GM12878 (cell line): ENCODE measurements at regions not wholly inside any gene's neighbourhood (a gene's known extent, or its start where the extent isn't known, plus 50 kb on each side); places are given as distances from the start of the nearest gene placed in this dataset.

Experiments
- CHD2 ChIP-seq: IDR thresholded peaks from 2 replicates; pipeline ENCODE4 v1.6.1; 2011; ENCODE audit warnings: low read depth, low read length, improper control_type of control experiment, borderline replicate concordance
- CREM ChIP-seq: IDR thresholded peaks from 2 replicates; pipeline ENCODE4 v1.6.1; 2014; ENCODE audit warnings: antibody characterized with exemption, low read depth
- EGR1 ChIP-seq, 2 experiments: IDR thresholded peaks; 1 replicate in 1 of 2; 2 replicates in 1 of 2; pipeline ENCODE4 v1.6.1; 2011 to 2012; ENCODE audit warnings: low read depth in 2 of 2, low read length in 2 of 2, borderline replicate concordance in 1 of 2, mild to moderate bottlenecking in 1 of 2, moderate library complexity in 1 of 2
- ETV6 ChIP-seq, 2 experiments: fragments of 450-650 bp in 1 of 2; IDR thresholded peaks in 1 of 2; conservative IDR thresholded peaks in 1 of 2; 2 replicates each; pipeline ENCODE4 v1.6.1; 2014; ENCODE audit warnings: antibody characterized with exemption in 1 of 2, borderline replicate concordance in 1 of 2, low read depth in 1 of 2, mild to moderate bottlenecking in 1 of 2, moderate library complexity in 1 of 2
- MEF2A ChIP-seq: IDR thresholded peaks from 2 replicates; pipeline ENCODE4 v1.6.1; 2011; ENCODE audit warnings: low read depth, mild to moderate bottlenecking, low read length, moderate library complexity; ENCODE audit not compliant: insufficient read depth
- MYC ChIP-seq: IDR thresholded peaks from 2 replicates; pipeline ENCODE4 v1.6.1; 2011; ENCODE audit warnings: mild to moderate bottlenecking, low read length, moderate library complexity, inconsistent platforms; ENCODE audit not compliant: insufficient read depth, insufficient replicate concordance, insufficient read length, severe bottlenecking
- POLR2A ChIP-seq: IDR thresholded peaks from 2 replicates; pipeline ENCODE4 v1.6.1; 2011; ENCODE audit warnings: low read depth, mild to moderate bottlenecking, low read length
- POLR2AphosphoS5 ChIP-seq: IDR thresholded peaks from 2 replicates; pipeline ENCODE4 v1.6.1; 2011; ENCODE audit warnings: mild to moderate bottlenecking, low read length, inconsistent platforms
- USF2 ChIP-seq: IDR thresholded peaks from 2 replicates; pipeline ENCODE4 v1.6.1; 2011; ENCODE audit warnings: low read depth, low read length, improper control_type of control experiment, borderline replicate concordance
- ZBTB33 ChIP-seq: fragments of 450-650 bp; IDR thresholded peaks from 2 replicates; pipeline ENCODE4 v1.6.1; 2017; ENCODE audit warnings: mild to moderate bottlenecking
- ZSCAN29 ChIP-seq: fragments of 450-650 bp; IDR thresholded peaks from 2 replicates; pipeline ENCODE4 v1.6.1; 2017; ENCODE audit warnings: mild to moderate bottlenecking, moderate library complexity
- TF ChIP-seq, protein P1 (sequence below): IDR thresholded peaks from 2 replicates; pipeline ENCODE4 v1.6.1; 2012; ENCODE audit warnings: mild to moderate bottlenecking, low read depth, low read length
- TF ChIP-seq, protein P2 (sequence below), 3 experiments: IDR thresholded peaks in 2 of 3; conservative IDR thresholded peaks in 1 of 3; 2 replicates each; pipeline ENCODE4 v1.5.1; 2011; ENCODE audit warnings: low read depth in 3 of 3, low read length in 3 of 3, mild to moderate bottlenecking in 3 of 3, control low read depth in 2 of 3, moderate library complexity in 2 of 3, inconsistent platforms in 1 of 3, mixed read lengths in 1 of 3; ENCODE audit not compliant: control insufficient read depth in 2 of 3, insufficient read depth in 1 of 3; ENCODE audit errors: extremely low read depth in 1 of 3

GRCh38 chr13:89602655-89603054, 1744.8 kb upstream of the MIR17HG start:
- no peak for TF ChIP-seq EGR1 (IDR thresholded peaks at IDR 0.05; ENCODE audit: borderline replicate concordance in 1 of 2, low read depth in 2 of 2, low read length in 2 of 2)
- no peak for TF ChIP-seq POLR2AphosphoS5
- TF ChIP-seq CHD2 = no peak
- TF ChIP-seq POLR2A = no peak
- TF ChIP-seq, protein P1, sequence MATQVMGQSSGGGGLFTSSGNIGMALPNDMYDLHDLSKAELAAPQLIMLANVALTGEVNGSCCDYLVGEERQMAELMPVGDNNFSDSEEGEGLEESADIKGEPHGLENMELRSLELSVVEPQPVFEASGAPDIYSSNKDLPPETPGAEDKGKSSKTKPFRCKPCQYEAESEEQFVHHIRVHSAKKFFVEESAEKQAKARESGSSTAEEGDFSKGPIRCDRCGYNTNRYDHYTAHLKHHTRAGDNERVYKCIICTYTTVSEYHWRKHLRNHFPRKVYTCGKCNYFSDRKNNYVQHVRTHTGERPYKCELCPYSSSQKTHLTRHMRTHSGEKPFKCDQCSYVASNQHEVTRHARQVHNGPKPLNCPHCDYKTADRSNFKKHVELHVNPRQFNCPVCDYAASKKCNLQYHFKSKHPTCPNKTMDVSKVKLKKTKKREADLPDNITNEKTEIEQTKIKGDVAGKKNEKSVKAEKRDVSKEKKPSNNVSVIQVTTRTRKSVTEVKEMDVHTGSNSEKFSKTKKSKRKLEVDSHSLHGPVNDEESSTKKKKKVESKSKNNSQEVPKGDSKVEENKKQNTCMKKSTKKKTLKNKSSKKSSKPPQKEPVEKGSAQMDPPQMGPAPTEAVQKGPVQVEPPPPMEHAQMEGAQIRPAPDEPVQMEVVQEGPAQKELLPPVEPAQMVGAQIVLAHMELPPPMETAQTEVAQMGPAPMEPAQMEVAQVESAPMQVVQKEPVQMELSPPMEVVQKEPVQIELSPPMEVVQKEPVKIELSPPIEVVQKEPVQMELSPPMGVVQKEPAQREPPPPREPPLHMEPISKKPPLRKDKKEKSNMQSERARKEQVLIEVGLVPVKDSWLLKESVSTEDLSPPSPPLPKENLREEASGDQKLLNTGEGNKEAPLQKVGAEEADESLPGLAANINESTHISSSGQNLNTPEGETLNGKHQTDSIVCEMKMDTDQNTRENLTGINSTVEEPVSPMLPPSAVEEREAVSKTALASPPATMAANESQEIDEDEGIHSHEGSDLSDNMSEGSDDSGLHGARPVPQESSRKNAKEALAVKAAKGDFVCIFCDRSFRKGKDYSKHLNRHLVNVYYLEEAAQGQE = no peak
- no peak for TF ChIP-seq ZSCAN29
- TF ChIP-seq CREM = no peak
- no peak for TF ChIP-seq MYC
- no peak for TF ChIP-seq MEF2A
- no peak for TF ChIP-seq USF2
- TF ChIP-seq ZBTB33 = no peak
- TF ChIP-seq, protein P2, sequence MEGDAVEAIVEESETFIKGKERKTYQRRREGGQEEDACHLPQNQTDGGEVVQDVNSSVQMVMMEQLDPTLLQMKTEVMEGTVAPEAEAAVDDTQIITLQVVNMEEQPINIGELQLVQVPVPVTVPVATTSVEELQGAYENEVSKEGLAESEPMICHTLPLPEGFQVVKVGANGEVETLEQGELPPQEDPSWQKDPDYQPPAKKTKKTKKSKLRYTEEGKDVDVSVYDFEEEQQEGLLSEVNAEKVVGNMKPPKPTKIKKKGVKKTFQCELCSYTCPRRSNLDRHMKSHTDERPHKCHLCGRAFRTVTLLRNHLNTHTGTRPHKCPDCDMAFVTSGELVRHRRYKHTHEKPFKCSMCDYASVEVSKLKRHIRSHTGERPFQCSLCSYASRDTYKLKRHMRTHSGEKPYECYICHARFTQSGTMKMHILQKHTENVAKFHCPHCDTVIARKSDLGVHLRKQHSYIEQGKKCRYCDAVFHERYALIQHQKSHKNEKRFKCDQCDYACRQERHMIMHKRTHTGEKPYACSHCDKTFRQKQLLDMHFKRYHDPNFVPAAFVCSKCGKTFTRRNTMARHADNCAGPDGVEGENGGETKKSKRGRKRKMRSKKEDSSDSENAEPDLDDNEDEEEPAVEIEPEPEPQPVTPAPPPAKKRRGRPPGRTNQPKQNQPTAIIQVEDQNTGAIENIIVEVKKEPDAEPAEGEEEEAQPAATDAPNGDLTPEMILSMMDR (IDR thresholded peaks at IDR 0.05 in 2 of 3, conservative IDR thresholded peaks at IDR 0.05 in 1 of 3; ENCODE audit: control insufficient read depth in 2 of 3, extremely low read depth in 1 of 3, insufficient read depth in 1 of 3, low read depth in 3 of 3, low read length in 3 of 3) = no peak
- TF ChIP-seq ETV6 (conservative IDR thresholded peaks at IDR 0.05 in 1 of 2, IDR thresholded peaks at IDR 0.05 in 1 of 2; ENCODE audit: borderline replicate concordance in 1 of 2, low read depth in 1 of 2) = no peak
